Stimulated activated CD4-positive, alpha-beta T cell treated with anti-CD3 and anti-CD28 coated beads, Interleukin-1b, Interleukin-23, amount 100 ng/mL, for 1 hour (primary cell): ENCODE measurements at regions not wholly inside any gene's neighbourhood (a gene's known extent, or its start where the extent isn't known, plus 50 kb on each side); places are given as distances from the start of the nearest gene placed in this dataset.

Experiments used
- DNase-seq, 2 donors: peaks; one replicate each; pipeline ENCODE4 v3.0.0-alpha.2; 2020; ENCODE audit warnings: low read depth in 2 of 2

- no peak for DNase-seq
These were observed 197.9 kb downstream of the OTOR start for GRCh38 chr20:16946097-16946496.

- DNase-seq = no peak
These were observed 199.3 kb downstream of the OTOR start for GRCh38 chr20:16947479-16947878.

GRCh38 chr20:16951876-16952275 lies 203.7 kb downstream of the OTOR start:
- DNase-seq = no peak

GRCh38 chr20:16952965-16953364 lies 204.8 kb downstream of the OTOR start:
- no peak for DNase-seq

GRCh38 chr20:16953858-16954257 lies 205.7 kb downstream of the OTOR start:
- DNase-seq = no peak

- DNase-seq = no peak
These were observed 207.3 kb downstream of the OTOR start for GRCh38 chr20:16955462-16955861.

GRCh38 chr20:16955971-16956370 lies 207.8 kb downstream of the OTOR start:
- no peak for DNase-seq

- no peak for DNase-seq
These were observed 217.2 kb downstream of the OTOR start for GRCh38 chr20:16965401-16965800.

- no peak for DNase-seq
These were observed 218.2 kb downstream of the OTOR start for GRCh38 chr20:16966276-16966880.

GRCh38 chr20:16968099-16968498 lies 219.9 kb downstream of the OTOR start:
- DNase-seq = no peak

GRCh38 chr20:16970776-16971175 lies 222.6 kb downstream of the OTOR start:
- no peak for DNase-seq

- no peak for DNase-seq
These were observed 226.1 kb downstream of the OTOR start for GRCh38 chr20:16974080-16974854.

GRCh38 chr20:16974855-16975162 lies 226.7 kb downstream of the OTOR start:
- no peak for DNase-seq

GRCh38 chr20:16975682-16976081 lies 227.5 kb downstream of the OTOR start:
- no peak for DNase-seq

GRCh38 chr20:16978497-16978896 lies 230.3 kb downstream of the OTOR start:
- no peak for DNase-seq

- DNase-seq = no peak
These were observed 234.1 kb downstream of the OTOR start for GRCh38 chr20:16982091-16982726.

- DNase-seq = no peak
These were observed 236.3 kb downstream of the OTOR start for GRCh38 chr20:16984481-16984880.

GRCh38 chr20:17003170-17003870 lies 223.5 kb upstream of the PCSK2 start:
- DNase-seq = no peak

- DNase-seq = no peak
These were observed 216.7 kb upstream of the PCSK2 start for GRCh38 chr20:17010181-17010580.

GRCh38 chr20:17012546-17013226 lies 214.2 kb upstream of the PCSK2 start:
- no peak for DNase-seq

GRCh38 chr20:17014217-17014616 lies 212.6 kb upstream of the PCSK2 start:
- no peak for DNase-seq

GRCh38 chr20:17014756-17015366 lies 212.0 kb upstream of the PCSK2 start:
- no peak for DNase-seq
